ENCODE measurements at regions not wholly inside any gene's neighbourhood (a gene's known extent, or its start where the extent isn't known, plus 50 kb on each side); places are given as distances from the start of the nearest gene placed in this dataset.

GRCh38 chr2:126766295-126766968 lies 110.5 kb downstream of the GYPC start:
- no peak overlapping the region for H3K4me3 ChIP-seq (ENCODE audit: low read length)
- DNase-seq (ENCODE audit: low read depth), result no peak
- no peak for TF ChIP-seq CTCF (conservative IDR thresholded peaks at IDR 0.05; ENCODE audit: low read length)

- no peak overlapping the region for H3K4me3 ChIP-seq (ENCODE audit: low read length)
- DNase-seq (ENCODE audit: low read depth), result no peak
- TF ChIP-seq CTCF (conservative IDR thresholded peaks at IDR 0.05; ENCODE audit: low read length), result no peak
These were observed 111.0 kb downstream of the GYPC start for GRCh38 chr2:126766969-126767296.

GRCh38 chr2:126769118-126769517 lies 113.2 kb downstream of the GYPC start:
- no peak for DNase-seq (ENCODE audit: low read depth)
- H3K4me3 ChIP-seq (ENCODE audit: low read length), result no peak overlapping the region
- TF ChIP-seq CTCF (conservative IDR thresholded peaks at IDR 0.05; ENCODE audit: low read length), result no peak

- DNase-seq (ENCODE audit: low read depth), result no peak
- no peak overlapping the region for H3K4me3 ChIP-seq (ENCODE audit: low read length)
- TF ChIP-seq CTCF (conservative IDR thresholded peaks at IDR 0.05; ENCODE audit: low read length), result no peak
These were observed 114.5 kb downstream of the GYPC start for GRCh38 chr2:126770466-126770865.

GRCh38 chr2:126771094-126771493 lies 115.1 kb downstream of the GYPC start:
- H3K4me3 ChIP-seq (ENCODE audit: low read length), result no peak overlapping the region
- no peak for TF ChIP-seq CTCF (conservative IDR thresholded peaks at IDR 0.05; ENCODE audit: low read length)
- no peak for DNase-seq (ENCODE audit: low read depth)

GRCh38 chr2:126771501-126772195 lies 115.7 kb downstream of the GYPC start:
- no peak overlapping the region for H3K4me3 ChIP-seq (ENCODE audit: low read length)
- no peak for DNase-seq (ENCODE audit: low read depth)
- no peak for TF ChIP-seq CTCF (conservative IDR thresholded peaks at IDR 0.05; ENCODE audit: low read length)

- no peak for TF ChIP-seq CTCF (conservative IDR thresholded peaks at IDR 0.05; ENCODE audit: low read length)
- DNase-seq (ENCODE audit: low read depth), result no peak
These were observed 118.3 kb downstream of the GYPC start for GRCh38 chr2:126774290-126774689.

More at GRCh38 chr2:126774290-126774689, 118.3 kb downstream of the GYPC start:
- H3K4me3 ChIP-seq (ENCODE audit: low read length), result no peak overlapping the region
